Type B pancreatic cell (in vitro differentiated cells): ENCODE measurements at regions not wholly inside any gene's neighbourhood (a gene's known extent, or its start where the extent isn't known, plus 50 kb on each side); places are given as distances from the start of the nearest gene placed in this dataset.

ENCODE experiments used
- DNase-seq: peaks from one replicate; pipeline ENCODE4 v3.0.0; 2021; ENCODE audit warnings: mixed read lengths; ENCODE audit not compliant: unreplicated experiment; ENCODE audit errors: extremely low spot score
- H3K27ac Mint-ChIP-seq: 2 replicates; pipeline ENCODE4 v1.8.0; 2021; ENCODE audit warnings: mild to moderate bottlenecking, mixed read lengths
- H3K27me3 Mint-ChIP-seq: 2 replicates; pipeline ENCODE4 v1.8.0; 2021; ENCODE audit warnings: mixed read lengths
- H3K36me3 Mint-ChIP-seq: 2 replicates; pipeline ENCODE4 v1.8.0; 2021; ENCODE audit warnings: mixed read lengths
- H3K4me1 Mint-ChIP-seq: one replicate; pipeline ENCODE4 v1.8.0; 2021; ENCODE audit warnings: mixed read lengths; ENCODE audit not compliant: unreplicated experiment
- H3K4me3 Mint-ChIP-seq: 2 replicates; pipeline ENCODE4 v1.8.0; 2021; ENCODE audit warnings: mild to moderate bottlenecking, mixed read lengths
- H3K9me3 Mint-ChIP-seq: 2 replicates; pipeline ENCODE4 v1.8.0; 2021; ENCODE audit warnings: mixed read lengths
- CTCF ChIP-seq: fragments of 200-600 bp; sonication (generic); conservative IDR thresholded peaks from 2 replicates; pipeline ENCODE4 v1.5.0; 2021; ENCODE audit warnings: antibody characterized with exemption, mild to moderate bottlenecking

- no peaks in the 10 kb centered on the region for H3K9me3 Mint-ChIP-seq
- DNase-seq: no peak
- no peaks in the 10 kb centered on the region for H3K36me3 Mint-ChIP-seq
- no peaks in the 10 kb centered on the region for H3K27me3 Mint-ChIP-seq
- TF ChIP-seq CTCF: no peak
- H3K4me3 Mint-ChIP-seq: peak overlapping the region; percentile 59
- peak overlapping the region; percentile 89 for H3K27ac Mint-ChIP-seq
- peaks cover 40% of the 10 kb centered on the region for H3K4me1 Mint-ChIP-seq
These were observed 57.4 kb downstream of the IGLL1 start for GRCh38 chr22:23522623-23523251.

- Mint-ChIP-seq H3K9me3 (no peaks in the 10 kb centered on the region), H3K27me3 (no peaks in the 10 kb centered on the region), H3K4me1 (peaks cover 40% of the 10 kb centered on the region), H3K4me3 (peak overlapping the region; percentile 79), H3K36me3 (no peaks in the 10 kb centered on the region), H3K27ac (peak overlapping the region; percentile 96)
- peak; percentile 98 for DNase-seq
- TF ChIP-seq CTCF: peak; percentile 43
These were observed 58.5 kb downstream of the IGLL1 start for GRCh38 chr22:23521441-23522113.

- Mint-ChIP-seq H3K4me1 (peaks cover 40% of the 10 kb centered on the region), H3K36me3 (no peaks in the 10 kb centered on the region), H3K27me3 (no peaks in the 10 kb centered on the region), H3K9me3 (no peaks in the 10 kb centered on the region), H3K27ac (peak overlapping the region; percentile 96), H3K4me3 (peak overlapping the region; percentile 79)
- no peak for TF ChIP-seq CTCF
- DNase-seq: no peak
These were observed 59.1 kb downstream of the IGLL1 start for GRCh38 chr22:23520863-23521440.

GRCh38 chr22:23519442-23520157, 60.5 kb downstream of the IGLL1 start:
- TF ChIP-seq CTCF: no peak
- Mint-ChIP-seq H3K4me3 (no peak overlapping the region), H3K27ac (peak overlapping the region; percentile 96), H3K27me3 (no peaks in the 10 kb centered on the region), H3K9me3 (no peaks in the 10 kb centered on the region), H3K4me1 (peaks cover 34% of the 10 kb centered on the region), H3K36me3 (no peaks in the 10 kb centered on the region)
- DNase-seq: no peak

- no peak for DNase-seq
- Mint-ChIP-seq H3K4me1 (peaks cover 32% of the 10 kb centered on the region), H3K27ac (peak overlapping the region; percentile 87), H3K27me3 (no peaks in the 10 kb centered on the region), H3K36me3 (no peaks in the 10 kb centered on the region), H3K9me3 (no peaks in the 10 kb centered on the region), H3K4me3 (peak overlapping the region; percentile 53)
- no peak for TF ChIP-seq CTCF
These were observed 61.5 kb downstream of the IGLL1 start for GRCh38 chr22:23518376-23519187.
